ENCODE measurements at regions not wholly inside any gene's neighbourhood (a gene's known extent, or its start where the extent isn't known, plus 50 kb on each side); places are given as distances from the start of the nearest gene placed in this dataset.

- ATAC-seq (ENCODE audit: low read depth in 2 of 2) (no peak), DNase-seq (no peak)
- H3K36me3 Mint-ChIP-seq, result no peaks in the 10 kb centered on the region
- H3K4me1 Mint-ChIP-seq, result no peaks in the 10 kb centered on the region
- H3K27ac Mint-ChIP-seq, result no peak overlapping the region
- H3K4me3 Mint-ChIP-seq, result no peak overlapping the region
- no peaks in the 10 kb centered on the region for H3K9me3 Mint-ChIP-seq
- H3K27me3 Mint-ChIP-seq, result no peaks in the 10 kb centered on the region
Measured at GRCh38 chrY:8673896-8674295, 663.4 kb upstream of the TSPY4 start.

GRCh38 chrY:8677336-8677935, 659.8 kb upstream of the TSPY4 start:
- no peaks in the 10 kb centered on the region for H3K4me1 Mint-ChIP-seq
- DNase-seq (no peak), ATAC-seq (ENCODE audit: low read depth in 2 of 2) (no peak)
- H3K4me3 Mint-ChIP-seq, result no peak overlapping the region
- no peaks in the 10 kb centered on the region for H3K9me3 Mint-ChIP-seq
- H3K27ac Mint-ChIP-seq, result no peak overlapping the region
- no peaks in the 10 kb centered on the region for H3K27me3 Mint-ChIP-seq
- no peaks in the 10 kb centered on the region for H3K36me3 Mint-ChIP-seq

- Mint-ChIP-seq H3K4me3 (no peak overlapping the region), H3K27me3 (peaks cover 0 to 2% (median 0%) of the 10 kb centered on the region in 3 donors), H3K27ac (no peak overlapping the region), H3K9me3 (no peaks in the 10 kb centered on the region), H3K36me3 (no peaks in the 10 kb centered on the region), H3K4me1 (no peaks in the 10 kb centered on the region)
- DNase-seq, result no peak
- no peak for ATAC-seq (ENCODE audit: low read depth in 2 of 2)
Measured at GRCh38 chrY:8687154-8687553, 650.1 kb upstream of the TSPY4 start.

GRCh38 chrY:8690901-8691685, 646.2 kb upstream of the TSPY4 start:
- Mint-ChIP-seq H3K9me3 (no peaks in the 10 kb centered on the region), H3K27ac (no peak overlapping the region), H3K4me1 (no peaks in the 10 kb centered on the region), H3K4me3 (no peak overlapping the region), H3K27me3 (peaks cover 0 to 4% (median 0%) of the 10 kb centered on the region in 3 donors), H3K36me3 (no peaks in the 10 kb centered on the region)
- no peak for DNase-seq
- ATAC-seq (ENCODE audit: low read depth in 2 of 2), result no peak

- H3K9me3 Mint-ChIP-seq, result no peaks in the 10 kb centered on the region
- no peaks in the 10 kb centered on the region for H3K27me3 Mint-ChIP-seq
Measured at GRCh38 chrY:8698571-8698970, 638.7 kb upstream of the TSPY4 start.

GRCh38 chrY:8705636-8706300, 631.5 kb upstream of the TSPY4 start:
- no peak overlapping the region for H3K4me3 Mint-ChIP-seq
- no peak overlapping the region for H3K27ac Mint-ChIP-seq
- H3K36me3 Mint-ChIP-seq, result no peaks in the 10 kb centered on the region
- DNase-seq, result no peak
- no peaks in the 10 kb centered on the region for H3K4me1 Mint-ChIP-seq
- H3K27me3 Mint-ChIP-seq, result no peaks in the 10 kb centered on the region
- ATAC-seq (ENCODE audit: low read depth in 2 of 2), result no peak
- no peaks in the 10 kb centered on the region for H3K9me3 Mint-ChIP-seq

More at GRCh38 chrY:8698571-8698970, 638.7 kb upstream of the TSPY4 start:
- Mint-ChIP-seq H3K27ac (no peak overlapping the region), H3K36me3 (no peaks in the 10 kb centered on the region), H3K4me1 (no peaks in the 10 kb centered on the region), H3K4me3 (no peak overlapping the region)
- no peak for ATAC-seq (ENCODE audit: low read depth in 2 of 2)
- no peak for DNase-seq

- Mint-ChIP-seq H3K9me3 (no peaks in the 10 kb centered on the region), H3K27me3 (no peaks in the 10 kb centered on the region), H3K4me3 (no peak overlapping the region), H3K27ac (no peak overlapping the region), H3K4me1 (no peaks in the 10 kb centered on the region), H3K36me3 (no peaks in the 10 kb centered on the region)
- DNase-seq (no peak), ATAC-seq (ENCODE audit: low read depth in 2 of 2) (no peak)
Measured at GRCh38 chrY:8712296-8712695, 625.0 kb upstream of the TSPY4 start.

- no peak for DNase-seq
- Mint-ChIP-seq H3K4me1 (no peaks in the 10 kb centered on the region), H3K36me3 (no peaks in the 10 kb centered on the region), H3K27ac (no peak overlapping the region), H3K9me3 (no peaks in the 10 kb centered on the region), H3K4me3 (no peak overlapping the region), H3K27me3 (no peaks in the 10 kb centered on the region)
- ATAC-seq (ENCODE audit: low read depth in 2 of 2), result no peak
Measured at GRCh38 chrY:8715226-8715625, 622.0 kb upstream of the TSPY4 start.

GRCh38 chrY:8726616-8727015, 610.6 kb upstream of the TSPY4 start:
- H3K4me1 Mint-ChIP-seq, result no peaks in the 10 kb centered on the region

GRCh38 chrY:8729971-8730370, 607.3 kb upstream of the TSPY4 start:
- no peak overlapping the region for H3K4me3 Mint-ChIP-seq
- no peaks in the 10 kb centered on the region for H3K36me3 Mint-ChIP-seq
- DNase-seq (no peak), ATAC-seq (ENCODE audit: low read depth in 2 of 2) (no peak)
- no peaks in the 10 kb centered on the region for H3K4me1 Mint-ChIP-seq
- no peak overlapping the region for H3K27ac Mint-ChIP-seq
- no peaks in the 10 kb centered on the region for H3K9me3 Mint-ChIP-seq
- H3K27me3 Mint-ChIP-seq, result no peaks in the 10 kb centered on the region

More at GRCh38 chrY:8726616-8727015, 610.6 kb upstream of the TSPY4 start:
- DNase-seq (no peak), ATAC-seq (ENCODE audit: low read depth in 2 of 2) (no peak)
- H3K4me3 Mint-ChIP-seq, result no peak overlapping the region
- no peaks in the 10 kb centered on the region for H3K27me3 Mint-ChIP-seq
- no peaks in the 10 kb centered on the region for H3K9me3 Mint-ChIP-seq
- no peaks in the 10 kb centered on the region for H3K36me3 Mint-ChIP-seq
- no peak overlapping the region for H3K27ac Mint-ChIP-seq

GRCh38 chrY:8741343-8742069, 595.8 kb upstream of the TSPY4 start:
- Mint-ChIP-seq H3K36me3 (no peaks in the 10 kb centered on the region), H3K27me3 (peaks cover 0 to 6% (median 0%) of the 10 kb centered on the region in 3 donors)
- no peak for ATAC-seq (ENCODE audit: low read depth in 2 of 2)

GRCh38 chrY:8764184-8764583, 573.1 kb upstream of the TSPY4 start:
- H3K36me3 Mint-ChIP-seq, result no peaks in the 10 kb centered on the region
- H3K27me3 Mint-ChIP-seq, result no peaks in the 10 kb centered on the region
- H3K9me3 Mint-ChIP-seq, result no peaks in the 10 kb centered on the region
- no peak for DNase-seq
- ATAC-seq (ENCODE audit: low read depth in 2 of 2), result no peak
- H3K4me1 Mint-ChIP-seq, result no peaks in the 10 kb centered on the region
- H3K4me3 Mint-ChIP-seq, result no peak overlapping the region
- no peak overlapping the region for H3K27ac Mint-ChIP-seq

More at GRCh38 chrY:8741343-8742069, 595.8 kb upstream of the TSPY4 start:
- Mint-ChIP-seq H3K4me3 (no peak overlapping the region), H3K4me1 (no peaks in the 10 kb centered on the region), H3K27ac (no peak overlapping the region), H3K9me3 (no peaks in the 10 kb centered on the region)
- no peak for DNase-seq

- Mint-ChIP-seq H3K4me1 (no peaks in the 10 kb centered on the region), H3K36me3 (no peaks in the 10 kb centered on the region), H3K27me3 (peaks cover 0 to 3% (median 0%) of the 10 kb centered on the region in 3 donors), H3K9me3 (no peaks in the 10 kb centered on the region), H3K4me3 (no peak overlapping the region), H3K27ac (no peak overlapping the region)
- DNase-seq (no peak), ATAC-seq (ENCODE audit: low read depth in 2 of 2) (no peak)
Measured at GRCh38 chrY:8781184-8781890, 555.9 kb upstream of the TSPY4 start.

All from naive B cell (primary cell).